ENCODE measurements at regions not wholly inside any gene's neighbourhood (a gene's known extent, or its start where the extent isn't known, plus 50 kb on each side); places are given as distances from the start of the nearest gene placed in this dataset.
"Not testable (repeated sequence)": the region's sequence is repeated elsewhere in the genome, so short reads cannot be mapped to it uniquely, and the experiment has no call there.

DNA sequence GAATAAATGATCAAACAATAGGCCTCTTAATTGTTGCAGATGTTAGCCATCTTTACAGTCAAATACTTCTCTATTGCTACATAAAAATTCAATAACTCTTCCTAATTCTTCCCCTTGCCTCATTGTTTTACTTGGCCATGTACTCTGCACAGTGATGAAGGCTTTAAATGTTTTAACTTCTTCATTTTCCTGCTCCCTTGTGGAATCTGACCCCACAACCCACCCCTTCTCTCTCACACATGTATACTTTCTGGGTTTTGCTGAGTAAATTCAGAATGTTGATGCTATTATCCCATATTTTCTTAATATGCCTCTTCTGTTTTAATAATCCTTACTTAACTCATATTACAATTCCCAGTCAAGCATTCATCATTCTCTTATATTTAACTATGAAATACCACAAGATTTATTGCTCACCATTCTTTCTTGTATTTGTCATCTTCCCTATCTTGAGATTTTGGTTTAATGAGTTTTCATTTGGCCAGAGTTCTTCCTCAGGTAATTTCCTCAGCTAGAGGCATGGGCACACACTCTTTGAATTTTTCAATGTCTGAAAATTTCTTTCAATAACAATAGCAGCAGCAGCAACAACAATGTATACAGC is 327.8 kb upstream of the USP24 start:
- no peak for DNase-seq

DNA sequence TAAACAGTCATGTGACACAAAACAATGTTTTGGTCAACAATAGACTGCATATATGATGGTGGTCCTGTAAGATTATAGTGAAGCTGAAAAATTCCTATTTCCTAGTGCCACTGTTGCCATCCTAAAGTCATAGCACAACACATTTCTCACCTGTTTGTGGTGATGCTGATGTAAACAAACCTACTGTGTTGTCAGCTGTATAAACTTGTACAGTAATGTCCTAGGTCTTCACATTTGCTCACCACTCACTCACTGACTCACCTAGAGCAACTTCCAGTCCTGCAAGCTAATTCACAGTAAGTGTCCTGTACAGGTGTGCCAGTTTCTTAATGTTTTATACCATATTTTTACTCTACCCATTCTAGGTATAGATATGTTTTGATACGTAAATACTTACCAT is 326.1 kb upstream of the USP24 start:
- no peak for DNase-seq

DNA sequence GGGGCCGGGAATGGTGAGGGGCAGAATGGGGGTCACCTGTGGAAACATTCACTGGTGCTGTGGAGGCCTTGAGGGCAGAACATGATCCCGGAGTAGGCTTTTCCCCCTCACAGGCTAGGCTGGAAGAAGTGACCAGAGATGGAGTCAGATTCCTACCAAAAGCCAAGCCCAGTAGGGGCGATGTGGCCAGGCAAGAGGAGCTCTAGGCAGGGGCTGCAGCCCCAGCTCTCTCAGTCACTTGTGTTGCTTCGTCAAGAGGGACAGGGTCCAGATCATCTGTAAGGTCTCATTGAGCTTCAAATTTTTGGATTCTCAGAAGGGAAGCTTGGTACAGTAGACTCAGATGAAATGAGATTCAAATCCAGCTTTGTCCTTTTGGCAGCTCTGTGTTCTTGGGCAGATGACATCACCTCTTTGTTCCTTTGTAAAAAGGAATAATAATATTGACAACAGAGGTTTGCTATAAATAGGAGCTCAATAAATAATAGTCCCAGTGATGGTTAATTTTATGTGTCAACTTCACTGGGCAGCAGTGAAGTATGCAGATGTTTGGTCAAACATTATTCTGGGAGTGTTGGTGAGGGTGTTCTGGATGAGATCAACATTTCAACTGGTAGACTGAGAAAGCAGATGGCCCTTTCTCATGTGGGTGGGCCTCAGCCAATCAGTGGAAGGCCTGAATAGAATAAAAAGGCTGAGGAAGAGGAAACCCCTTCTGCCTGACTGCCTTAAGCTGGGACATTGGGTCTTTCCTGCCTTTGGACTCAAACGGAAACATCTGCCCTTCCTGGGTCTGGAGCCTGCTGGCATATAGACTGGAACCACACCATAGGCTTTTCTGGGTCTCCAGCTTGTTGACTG is 324.7 kb upstream of the USP24 start:
- no peak for DNase-seq

DNA sequence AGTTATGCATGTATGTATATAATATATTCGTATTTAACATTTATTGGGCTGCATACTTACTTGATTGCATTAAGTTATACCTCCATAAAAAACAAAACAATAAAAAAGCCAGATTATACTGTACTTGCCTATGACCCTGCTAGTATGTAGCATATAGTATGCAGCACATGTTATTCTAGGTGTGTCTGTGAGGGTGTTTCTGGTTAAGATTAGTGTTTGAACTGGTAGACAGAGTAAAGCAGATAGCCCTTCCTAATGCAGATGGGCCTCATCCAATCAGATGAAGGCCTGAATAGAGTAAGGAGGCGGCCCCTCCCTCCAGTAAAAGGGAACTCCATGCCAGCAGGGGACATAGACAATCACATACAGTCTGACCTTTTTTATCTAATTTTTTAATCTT is 323.3 kb upstream of the USP24 start:
- DNase-seq: no peak

DNA sequence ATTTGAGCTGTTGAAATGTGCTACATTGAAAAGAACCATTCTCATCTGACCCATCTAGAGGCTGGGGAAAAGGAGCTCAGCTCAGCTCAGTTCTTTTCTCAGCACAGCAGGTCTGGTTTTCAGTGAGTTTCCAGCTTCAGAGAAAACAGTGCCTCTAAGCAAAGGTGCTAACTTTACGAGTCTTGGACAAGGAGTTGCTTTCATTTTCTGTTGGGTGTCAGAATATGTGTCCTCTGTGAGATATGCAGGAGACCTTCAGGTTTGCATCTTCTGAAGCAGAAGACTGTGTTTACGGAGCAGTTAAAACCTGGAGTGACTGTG is 321.3 kb upstream of the USP24 start:
- no peak for DNase-seq

DNA sequence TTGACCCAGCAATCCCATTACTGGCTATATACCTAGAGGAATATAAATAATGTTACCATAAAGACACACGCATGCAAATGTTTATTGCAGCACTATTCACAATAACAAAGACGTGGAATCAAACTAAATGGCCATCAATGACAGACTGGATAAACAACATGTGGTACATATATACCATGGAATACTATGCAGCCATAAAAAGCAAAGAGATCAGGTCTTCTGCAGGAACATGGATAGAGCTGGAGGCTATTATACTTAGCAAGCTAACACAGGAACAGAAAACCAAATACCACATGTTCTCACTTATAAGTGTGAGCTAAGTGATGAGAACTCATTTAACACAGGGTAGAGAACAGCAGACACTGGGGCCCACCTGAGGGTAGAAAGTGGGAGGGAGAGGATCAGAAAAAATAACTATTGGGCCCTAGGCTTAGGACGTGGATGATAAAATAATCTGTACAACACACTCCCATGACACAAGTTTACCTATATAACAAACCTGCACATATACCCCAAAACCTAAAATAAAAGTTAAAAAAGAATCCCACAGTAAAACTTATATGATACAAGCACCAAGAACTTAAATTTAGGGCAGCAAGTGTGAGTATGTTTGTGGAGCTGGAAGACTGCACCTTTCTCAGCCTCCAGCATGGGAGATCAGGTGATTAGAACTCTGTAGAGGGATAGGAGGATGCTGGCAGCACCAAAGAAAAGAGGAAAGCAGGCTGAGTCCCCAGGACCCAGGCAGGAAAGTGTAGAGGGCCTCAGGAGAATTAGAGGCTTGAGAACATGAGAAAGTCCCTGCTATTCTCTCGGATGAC is 320.8 kb upstream of the USP24 start:
- DNase-seq: no peak

DNA sequence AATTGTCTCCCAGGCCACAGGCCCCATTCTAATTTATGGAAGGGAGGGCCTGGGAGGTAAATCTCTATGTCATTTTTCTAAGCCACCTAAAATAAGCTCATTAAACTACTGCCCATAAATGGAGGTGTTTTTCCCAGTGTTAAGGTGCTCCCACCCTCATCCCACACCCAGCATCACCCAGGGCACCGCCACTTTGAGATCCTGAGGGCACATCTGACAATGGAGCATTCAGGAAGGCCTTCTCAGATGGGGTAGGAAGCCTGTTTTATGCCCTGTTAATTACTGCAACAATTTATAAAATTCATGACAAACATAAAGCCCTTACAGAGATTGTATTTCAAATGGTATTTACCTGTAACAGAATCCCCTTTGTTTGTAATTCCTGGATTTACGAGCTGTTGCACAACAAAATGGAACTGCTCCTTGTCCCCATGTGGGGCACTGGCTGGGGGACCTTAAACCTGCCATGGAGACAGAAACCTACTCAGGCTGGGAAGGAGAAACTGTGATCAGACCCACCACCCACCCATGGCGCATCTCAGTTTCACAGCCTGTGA is 319.5 kb upstream of the USP24 start:
- DNase-seq: no peak

DNA sequence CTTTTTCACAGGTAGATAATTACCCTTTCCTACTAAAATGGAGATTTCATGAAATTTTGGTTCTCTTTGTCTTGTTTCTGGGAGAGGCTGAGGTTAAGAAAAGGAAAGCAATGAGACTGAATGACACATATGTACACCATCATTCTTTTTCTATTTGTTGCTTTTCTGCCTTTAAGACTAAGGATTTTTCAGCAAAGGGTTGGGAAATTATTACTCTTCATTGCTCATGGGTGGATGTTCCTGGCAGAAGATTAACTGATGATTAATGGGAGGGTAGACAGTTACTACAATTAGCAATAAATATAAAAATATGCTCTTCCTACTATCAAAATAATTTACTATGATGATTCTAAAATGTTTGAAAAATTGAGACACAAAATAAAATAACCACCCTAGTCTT is 316.5 kb upstream of the USP24 start:
- DNase-seq: no peak

DNA sequence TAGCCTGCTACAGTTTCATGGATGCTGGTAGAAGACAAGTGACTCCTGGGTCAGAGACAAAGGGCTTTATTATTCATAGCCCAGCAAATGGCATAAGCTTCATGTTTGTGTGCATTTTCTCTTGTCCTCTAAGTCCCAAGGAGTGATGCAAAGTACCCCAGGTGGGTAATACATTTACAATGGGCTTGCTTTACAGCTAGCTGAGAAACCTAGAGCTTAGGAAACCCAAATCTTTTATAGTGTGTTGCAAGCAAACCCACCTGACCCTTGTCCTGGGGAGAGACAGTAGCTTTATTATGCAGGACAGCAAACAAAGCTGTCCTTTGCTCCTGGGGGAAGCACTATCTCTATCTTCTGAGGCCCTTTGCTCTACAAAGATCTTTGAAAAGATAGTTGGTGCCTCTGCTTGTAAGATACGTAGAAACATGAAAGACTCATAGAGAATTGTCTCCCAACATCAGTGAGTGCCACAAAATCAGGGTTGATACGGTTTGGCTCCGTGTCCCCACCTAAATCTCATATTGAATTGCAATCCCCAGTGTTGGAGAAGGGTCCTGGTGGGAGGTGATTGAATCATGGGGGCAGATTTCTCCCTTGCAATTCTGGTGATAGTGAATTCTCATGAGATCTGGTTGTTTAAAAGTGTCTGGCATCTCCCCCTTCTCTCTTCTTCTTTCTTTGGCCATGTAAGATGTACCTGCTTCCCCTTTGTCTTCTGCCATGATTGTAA is 315.8 kb upstream of the USP24 start:
- DNase-seq: no peak

DNA sequence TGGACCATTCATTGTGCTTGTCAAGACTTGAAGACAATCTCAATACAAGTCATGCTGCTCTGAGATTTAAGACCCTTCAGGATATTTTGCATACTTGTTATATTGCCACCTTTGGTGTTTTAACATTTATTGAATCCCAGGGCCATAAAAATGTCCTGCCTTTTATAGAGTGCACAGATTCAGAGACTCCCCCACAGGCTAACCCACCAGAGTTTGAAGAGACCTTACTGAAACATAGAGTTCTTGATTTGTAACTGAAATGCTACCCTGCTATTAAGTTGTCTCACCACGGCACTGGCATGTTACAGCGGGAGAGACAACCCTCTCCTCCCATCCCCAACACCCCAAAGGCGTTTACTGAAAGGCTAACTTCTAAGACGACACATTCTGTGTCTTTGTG is 313.9 kb upstream of the USP24 start:
- no peak for DNase-seq

DNA sequence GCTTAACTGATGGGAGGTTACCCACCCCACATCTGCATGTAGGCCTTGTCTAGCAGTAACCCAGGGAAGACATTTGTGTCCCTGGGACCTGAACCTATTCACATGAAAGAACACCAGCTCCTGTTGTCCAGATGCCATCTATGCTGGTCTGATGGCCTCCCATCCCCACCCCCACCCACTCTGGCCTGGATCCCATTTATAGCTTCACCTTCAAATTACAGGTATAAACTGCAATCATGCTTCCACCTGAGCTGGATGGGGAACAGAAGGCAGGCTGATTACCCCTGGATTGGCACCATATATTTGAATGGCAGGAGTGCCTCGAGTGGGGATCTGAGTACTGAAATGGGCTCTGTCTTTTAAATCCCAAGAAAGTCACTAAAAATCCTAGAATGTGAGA is 312.7 kb upstream of the USP24 start:
- DNase-seq: no peak

DNA sequence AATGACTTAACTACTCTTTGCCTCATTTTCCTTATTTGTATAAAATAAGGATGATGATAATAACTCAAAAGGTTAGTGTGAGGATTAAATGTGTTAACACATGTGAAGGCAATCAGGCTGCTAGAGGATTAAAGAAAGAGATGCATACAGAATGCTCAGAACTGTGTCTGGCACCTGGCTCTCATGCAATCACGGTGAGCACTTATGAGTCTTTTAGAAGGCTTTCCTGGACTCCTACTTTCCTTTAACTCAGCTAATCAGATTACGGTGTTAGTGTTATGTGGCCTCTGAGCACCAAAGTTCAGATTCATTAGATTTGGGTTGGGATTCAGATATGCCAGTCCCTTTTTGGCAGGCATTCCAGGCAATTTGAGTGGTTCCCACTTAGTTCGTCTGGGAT is 311.6 kb upstream of the USP24 start:
- DNase-seq: no peak

DNA sequence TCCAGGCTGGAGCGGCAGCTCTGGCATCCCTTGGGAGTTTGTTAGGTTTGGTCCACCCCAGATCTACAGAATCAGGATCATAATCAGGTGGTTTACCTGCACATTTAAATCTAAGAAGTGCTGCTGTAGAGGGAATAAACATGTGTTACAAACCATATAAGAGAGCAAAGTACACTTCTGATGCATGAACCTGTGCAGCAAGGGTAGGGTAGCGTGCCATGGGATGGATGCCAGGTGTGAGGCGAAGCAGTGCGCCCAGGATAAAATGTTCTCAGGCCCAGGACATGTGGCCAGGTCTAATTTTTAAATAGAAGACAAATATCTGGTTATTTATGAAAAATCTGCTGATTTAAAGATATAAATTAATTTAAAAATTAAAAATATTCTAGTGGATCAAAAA is 308.8 kb upstream of the USP24 start:
- no peak for DNase-seq

DNA sequence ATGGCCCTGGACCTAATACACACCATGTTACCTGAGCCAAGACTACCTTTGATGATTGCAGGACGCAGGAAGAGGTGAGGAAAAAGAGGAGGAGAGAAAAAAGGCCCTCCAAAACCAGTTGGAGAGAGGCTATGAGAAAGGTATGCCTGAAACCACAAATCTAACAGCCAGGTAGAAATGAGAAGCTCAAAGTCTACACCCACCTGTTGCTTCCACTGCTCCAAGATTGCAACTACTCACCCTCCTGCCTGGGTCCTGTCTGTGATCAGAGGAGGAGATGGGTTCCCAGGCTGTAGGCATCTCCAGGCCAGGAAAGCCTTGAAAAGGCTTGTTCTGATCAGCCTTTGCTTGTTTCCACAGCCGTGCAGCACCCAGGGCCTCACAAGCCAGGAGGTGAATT is 307.8 kb upstream of the USP24 start:
- DNase-seq: no peak

DNA sequence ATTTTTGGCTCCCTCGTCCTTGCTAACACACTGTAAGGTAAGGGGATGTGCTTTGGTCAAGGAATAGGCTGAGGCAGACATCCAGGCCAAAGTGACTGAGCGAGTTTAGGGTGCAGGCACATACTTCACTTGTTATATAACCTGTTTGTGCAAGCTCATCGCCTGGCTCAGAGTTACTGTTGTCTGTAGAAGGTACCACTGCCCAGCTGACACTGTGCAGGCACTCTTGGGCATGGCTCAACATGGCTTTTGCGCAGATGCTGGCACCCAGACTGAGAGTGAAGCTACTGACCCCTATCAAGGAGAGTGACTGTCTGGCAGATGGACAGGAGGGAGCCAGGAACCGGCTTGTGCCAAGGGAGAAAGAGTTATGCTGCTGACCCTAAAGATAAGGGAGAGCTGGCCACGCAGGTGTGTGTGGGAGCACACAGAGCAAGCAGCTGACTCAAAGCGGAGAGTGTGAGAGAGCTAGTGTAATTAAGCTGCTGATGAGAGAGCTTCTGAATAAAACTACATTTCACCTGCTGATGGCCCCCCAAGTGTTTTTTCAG is 307.3 kb upstream of the USP24 start:
- DNase-seq: no peak

DNA sequence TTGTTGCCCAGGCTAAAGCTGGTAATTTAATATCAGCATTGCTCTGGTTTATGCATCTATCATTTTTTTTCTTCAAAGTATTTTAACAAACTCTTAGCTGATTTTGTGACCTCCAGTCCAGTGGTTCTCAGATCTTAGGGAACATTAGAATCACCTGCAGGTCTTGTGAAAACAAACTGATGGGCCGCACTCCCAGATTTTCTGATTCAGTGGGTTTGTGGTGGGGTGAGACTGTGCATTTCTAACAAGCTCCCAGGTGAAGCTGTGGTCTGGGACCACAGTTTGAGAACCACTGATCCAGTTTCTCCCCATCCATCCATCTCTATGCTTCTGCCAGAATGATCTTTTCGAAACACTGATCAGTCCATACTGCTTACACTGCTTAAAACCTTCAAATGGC is 305.7 kb upstream of the USP24 start:
- DNase-seq: no peak

DNA sequence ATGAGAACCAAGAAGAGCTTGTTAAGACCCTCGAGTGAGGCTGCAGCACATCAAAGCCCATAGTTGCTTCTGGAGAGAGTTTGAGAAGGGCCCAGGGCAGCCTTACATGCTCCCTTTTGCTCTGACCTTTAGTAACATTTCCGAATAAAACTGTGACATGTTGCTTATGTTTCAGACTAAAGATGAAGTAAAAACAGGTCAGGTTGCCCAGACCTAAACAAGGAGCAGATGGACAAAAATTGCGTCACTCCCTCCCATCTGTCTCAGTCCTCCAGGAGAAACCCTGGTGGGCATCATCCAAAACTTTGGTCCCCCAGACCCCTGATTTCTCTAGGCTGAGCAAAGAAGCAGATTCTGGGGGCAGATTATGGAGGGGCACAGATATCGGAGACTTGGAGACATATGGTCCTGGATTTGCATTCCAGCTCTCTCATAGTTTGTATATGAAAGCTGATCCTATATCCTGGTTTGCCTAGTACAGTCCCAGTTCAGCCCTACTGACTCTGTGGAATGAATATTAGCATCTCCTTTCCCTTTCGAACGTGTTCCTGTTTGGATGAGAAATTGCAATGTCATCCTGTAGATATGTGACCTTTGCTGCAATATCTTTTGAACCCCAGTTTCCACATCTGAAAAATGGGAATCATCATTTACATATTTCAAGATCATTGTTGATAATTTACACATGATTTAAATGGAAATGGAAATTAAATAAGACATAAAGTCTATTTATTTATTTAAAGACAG is 304.9 kb upstream of the USP24 start:
- no peak for DNase-seq

DNA sequence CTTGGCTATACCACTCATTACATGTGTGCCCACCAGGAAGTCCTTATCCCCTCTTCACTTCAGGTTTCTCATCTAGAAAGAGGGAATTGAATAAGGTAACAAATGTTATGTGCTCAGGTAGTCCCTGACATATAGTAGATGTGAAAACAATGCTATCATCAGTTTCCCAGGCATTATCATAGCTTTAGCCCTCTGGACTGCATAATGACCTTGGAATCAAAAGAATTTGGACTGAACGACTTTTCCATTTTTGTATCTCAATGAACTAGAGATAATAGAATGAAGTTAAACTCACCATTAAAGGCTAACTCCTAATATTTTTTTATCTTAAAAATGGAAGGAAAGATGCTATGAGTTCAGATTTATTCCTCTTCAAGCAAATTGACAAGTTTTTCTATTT is 304.1 kb upstream of the USP24 start:
- DNase-seq: no peak

DNA sequence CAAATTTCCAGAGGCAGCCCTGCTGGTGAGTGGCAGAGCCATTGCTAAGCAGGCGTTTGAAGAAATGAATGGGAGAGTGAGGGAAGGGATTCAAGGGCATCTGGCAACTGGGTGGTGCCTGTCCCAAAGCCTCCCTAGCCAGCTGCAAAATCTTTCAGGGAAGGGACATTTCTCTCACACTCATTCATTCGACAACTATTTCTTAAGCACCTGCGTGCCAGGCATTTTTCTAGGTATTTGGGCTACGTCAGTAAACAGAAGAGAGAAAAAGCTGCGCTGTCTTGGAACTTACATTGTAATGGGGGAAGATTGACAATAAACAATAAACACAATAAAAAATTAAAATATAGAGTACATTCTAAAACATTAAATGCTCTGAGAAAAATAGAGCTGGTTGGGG is 301.9 kb upstream of the USP24 start:
- no peak for DNase-seq

DNA sequence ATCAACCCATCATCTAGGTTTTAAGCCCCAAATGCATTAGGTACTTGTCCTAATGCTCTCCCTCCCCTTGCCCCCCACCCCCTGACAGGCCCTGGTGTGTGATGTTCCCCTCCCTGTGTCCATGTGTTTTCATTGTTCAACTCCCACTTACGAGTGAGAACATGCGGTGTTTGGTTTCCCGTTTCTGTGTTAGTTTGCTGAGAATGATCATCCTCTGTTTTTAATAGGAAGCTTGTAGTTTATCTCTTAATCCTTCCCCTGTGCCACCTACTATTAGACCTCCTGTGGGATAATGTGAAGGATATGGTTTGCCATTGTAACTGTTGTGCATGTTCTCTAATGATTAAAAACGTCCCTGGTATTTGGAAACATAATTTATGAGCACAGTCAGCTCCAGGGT is 299.4 kb upstream of the USP24 start:
- not testable (repeated sequence) for DNase-seq

DNA sequence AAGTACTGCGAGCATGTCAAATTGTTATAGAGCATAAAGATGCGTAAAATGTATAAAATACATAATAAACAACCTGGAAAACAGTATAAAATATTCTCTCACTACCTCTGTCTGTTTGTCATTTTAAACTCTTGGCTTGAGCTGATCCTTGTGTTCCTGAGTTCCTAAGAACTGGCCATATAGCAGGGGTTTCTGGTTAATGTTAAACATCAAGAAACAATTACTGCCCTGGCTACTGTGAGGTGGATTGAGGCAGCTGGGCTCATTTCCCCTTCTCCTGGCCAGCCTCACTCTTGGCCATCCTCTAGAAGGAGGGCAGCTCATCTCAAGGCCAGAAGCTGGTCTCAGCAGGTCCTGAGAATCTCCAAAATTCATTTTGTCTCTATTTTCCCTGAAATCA is 297.3 kb upstream of the USP24 start:
- no peak for DNase-seq

DNA sequence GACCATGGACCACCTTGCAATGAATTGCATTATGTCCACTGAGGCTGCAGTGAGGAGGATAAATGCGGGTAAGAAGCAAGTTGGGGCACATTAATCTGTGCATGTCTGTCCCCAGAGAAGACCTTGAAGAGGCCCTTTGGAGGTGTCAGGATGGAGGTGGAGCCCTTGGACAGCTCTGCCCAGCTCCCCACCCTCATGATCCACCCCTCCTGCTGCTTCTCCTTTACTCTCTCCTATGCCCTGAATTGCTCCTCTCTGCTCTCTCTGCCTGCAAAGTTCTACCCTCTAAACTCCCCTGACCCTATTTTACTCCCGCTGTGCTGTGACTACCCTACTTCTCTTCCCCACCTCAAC is 292.4 kb upstream of the USP24 start:
- DNase-seq: no peak

Data from activated naive CD4-positive, alpha-beta T cell treated with anti-CD3 and anti-CD28 coated beads, Interleukin-2, amount 50 U/mL, for 16 hours (primary cell).